Erythroblast (primary cell): ENCODE measurements at regions not wholly inside any gene's neighbourhood (a gene's known extent, or its start where the extent isn't known, plus 50 kb on each side); places are given as distances from the start of the nearest gene placed in this dataset.

ENCODE experiments used
- GATA1 ChIP-seq: IDR thresholded peaks from 2 replicates; pipeline ENCODE4 v1.6.1; 2011; ENCODE audit warnings: low read depth, mild to moderate bottlenecking, control low read depth, low read length, moderate library complexity
- POLR2A ChIP-seq: IDR thresholded peaks from 2 replicates; pipeline ENCODE4 v1.6.1; 2011; ENCODE audit warnings: mild to moderate bottlenecking, low read length

DNA sequence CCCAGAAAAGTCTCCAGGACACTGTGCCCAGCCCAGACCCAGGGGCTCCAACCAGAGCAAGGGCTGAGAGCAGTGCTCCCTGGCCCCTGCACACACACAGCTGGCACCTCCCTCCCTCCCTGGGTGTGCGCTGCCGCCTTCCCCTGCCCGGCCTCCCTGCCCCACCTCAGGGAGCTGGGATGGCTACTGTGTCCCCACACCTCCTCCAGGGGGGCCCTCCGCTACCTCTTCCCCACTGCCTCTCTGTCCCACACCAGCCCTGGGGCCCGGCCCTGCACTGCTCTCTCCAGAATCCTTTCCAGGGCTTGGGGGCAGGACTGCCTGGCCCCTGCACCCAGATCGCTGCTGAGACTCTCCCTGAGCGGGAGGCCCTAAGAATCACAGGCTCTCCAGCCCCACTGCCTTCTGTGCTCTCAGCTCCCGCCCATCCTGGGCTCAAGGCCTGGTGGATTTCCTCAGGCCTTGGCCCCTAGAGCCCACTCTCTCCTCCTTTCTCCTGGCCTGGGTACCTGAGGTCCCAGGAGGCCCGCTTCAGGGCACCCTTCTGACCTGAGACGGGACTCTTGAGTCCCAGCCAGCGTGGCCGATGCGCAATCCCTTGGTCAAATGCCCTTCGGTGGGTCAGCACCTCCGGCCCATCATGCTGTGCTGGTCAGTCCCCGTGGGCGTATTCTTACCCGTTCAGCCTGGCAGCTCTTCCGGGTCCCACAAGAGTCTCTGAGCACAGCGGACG lies 276.8 kb upstream of the HDAC4 start:
- TF ChIP-seq POLR2A: no peak
- TF ChIP-seq GATA1: no peak
